ENCODE measurements at regions not wholly inside any gene's neighbourhood (a gene's known extent, or its start where the extent isn't known, plus 50 kb on each side); places are given as distances from the start of the nearest gene placed in this dataset.

DNA sequence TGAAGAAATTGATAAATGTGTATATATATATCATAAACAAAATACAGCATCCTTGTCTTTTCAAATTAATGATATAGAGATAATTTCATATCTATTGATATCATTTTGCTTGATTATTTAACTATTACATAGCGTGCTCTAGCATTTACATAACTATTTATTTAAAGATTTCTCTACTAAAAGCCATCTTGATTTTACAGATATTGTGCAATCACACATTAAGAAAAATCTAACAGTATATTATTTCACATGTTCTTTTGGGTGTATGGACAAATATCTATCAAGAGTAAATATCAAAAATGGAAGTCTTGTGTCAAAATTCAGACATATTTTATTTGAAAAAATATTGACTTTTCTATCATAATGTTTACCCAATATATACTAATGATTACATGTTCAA is 966.8 kb downstream of the SLITRK5 start:
- TF ChIP-seq, protein P1, sequence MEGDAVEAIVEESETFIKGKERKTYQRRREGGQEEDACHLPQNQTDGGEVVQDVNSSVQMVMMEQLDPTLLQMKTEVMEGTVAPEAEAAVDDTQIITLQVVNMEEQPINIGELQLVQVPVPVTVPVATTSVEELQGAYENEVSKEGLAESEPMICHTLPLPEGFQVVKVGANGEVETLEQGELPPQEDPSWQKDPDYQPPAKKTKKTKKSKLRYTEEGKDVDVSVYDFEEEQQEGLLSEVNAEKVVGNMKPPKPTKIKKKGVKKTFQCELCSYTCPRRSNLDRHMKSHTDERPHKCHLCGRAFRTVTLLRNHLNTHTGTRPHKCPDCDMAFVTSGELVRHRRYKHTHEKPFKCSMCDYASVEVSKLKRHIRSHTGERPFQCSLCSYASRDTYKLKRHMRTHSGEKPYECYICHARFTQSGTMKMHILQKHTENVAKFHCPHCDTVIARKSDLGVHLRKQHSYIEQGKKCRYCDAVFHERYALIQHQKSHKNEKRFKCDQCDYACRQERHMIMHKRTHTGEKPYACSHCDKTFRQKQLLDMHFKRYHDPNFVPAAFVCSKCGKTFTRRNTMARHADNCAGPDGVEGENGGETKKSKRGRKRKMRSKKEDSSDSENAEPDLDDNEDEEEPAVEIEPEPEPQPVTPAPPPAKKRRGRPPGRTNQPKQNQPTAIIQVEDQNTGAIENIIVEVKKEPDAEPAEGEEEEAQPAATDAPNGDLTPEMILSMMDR (IDR thresholded peaks at IDR 0.05): no peak
- TF ChIP-seq POLR2A (IDR thresholded peaks at IDR 0.05): no peak

All from ovary (tissue), 3 donors.